ENCODE measurements at regions not wholly inside any gene's neighbourhood (a gene's known extent, or its start where the extent isn't known, plus 50 kb on each side); places are given as distances from the start of the nearest gene placed in this dataset.

DNA sequence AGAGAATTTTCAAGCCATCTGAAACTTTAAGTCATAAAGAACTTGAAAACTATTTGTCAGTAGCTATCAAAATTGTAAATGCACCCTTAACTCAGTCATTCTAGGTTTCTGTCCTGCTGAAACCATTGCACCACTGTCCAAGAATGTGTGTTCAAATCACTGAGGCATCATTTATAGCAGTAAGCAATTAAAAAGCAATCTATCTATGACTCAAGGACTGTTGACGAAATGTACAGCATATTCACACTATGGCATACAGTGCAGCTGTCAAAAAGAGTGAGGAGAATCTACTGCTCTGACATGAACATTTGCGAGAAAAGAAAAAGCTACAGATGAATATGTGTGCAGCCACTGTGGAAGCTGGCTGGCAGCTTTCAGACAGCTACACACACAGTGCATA lies 71.2 kb downstream of the ING1 start:
- no TSS peak for BruUV-seq (replicated peaks)
- DNase-seq (ENCODE audit: extremely low read depth in 1 of 4, low spot score in 3 of 4): no peak
- Histone ChIP-seq H3K27me3 (ENCODE audit: control insufficient read depth in 2 of 2, insufficient read depth in 2 of 2, low read length in 2 of 2) (no peaks in the 10 kb centered on the region; a peak in 1 of 5 replicates), H3K9me3 (replicated peaks; ENCODE audit: control insufficient read depth, insufficient read depth, low read depth, low read length) (no peaks in the 10 kb centered on the region), H3K27ac (ENCODE audit: extremely low read depth, low read depth, low read length) (no peak overlapping the region), H2AFZ (ENCODE audit: low read depth, low read length) (no peak overlapping the region), H3K9ac (ENCODE audit: insufficient read depth in 1 of 2, low read depth in 2 of 2, low read length in 2 of 2) (no peak overlapping the region), H3K36me3 (ENCODE audit: control insufficient read depth, insufficient read depth, low read length) (no peaks in the 10 kb centered on the region), H4K20me1 (replicated peaks; ENCODE audit: control insufficient read depth, insufficient read depth, low read length) (no peaks in the 10 kb centered on the region), H3K4me2 (ENCODE audit: insufficient read depth, low read length) (no peak overlapping the region), H3K4me1 (replicated peaks in 1 of 2; ENCODE audit: control insufficient read depth in 2 of 2, insufficient read depth in 2 of 2, low read length in 2 of 2) (no peaks in the 10 kb centered on the region; a peak in 1 of 5 replicates), H3K4me3 (no peak overlapping the region), H3K9me1 (ENCODE audit: control insufficient read depth, insufficient read depth, low read length) (no peaks in the 10 kb centered on the region), H3K79me2 (ENCODE audit: control insufficient read depth, insufficient read depth, low read length) (no peaks in the 10 kb centered on the region)
- ChIA-PET CTCF (ENCODE audit: low intra/inter-chr PET ratio) (no interaction called here), POLR2A (no interaction called here)
- FAIRE-seq: no peak
- TF ChIP-seq PRPF4 (IDR thresholded peaks at IDR 0.05; ENCODE audit: insufficient read depth, low read depth, low read length, poor library complexity, severe bottlenecking) (no peak), EP400 (IDR thresholded peaks at IDR 0.05) (no peak), ZNF134 (CRISPR knock-in tag; conservative IDR thresholded peaks at IDR 0.05) (no peak), ZNF77 (CRISPR knock-in tag; IDR thresholded peaks at IDR 0.05) (no peak), SAFB2 (IDR thresholded peaks at IDR 0.05; ENCODE audit: borderline replicate concordance, low read depth, low read length, severe bottlenecking) (no peak), RBM25 (IDR thresholded peaks at IDR 0.05; ENCODE audit: low read depth, low read length, severe bottlenecking) (no peak), ZNF507 (tag; conservative IDR thresholded peaks at IDR 0.05) (no peak), ILF3 (IDR thresholded peaks at IDR 0.05; ENCODE audit: borderline replicate concordance) (no peak), ARID2 (IDR thresholded peaks at IDR 0.05) (no peak), TFAM (CRISPR knock-in tag; conservative IDR thresholded peaks at IDR 0.05) (no peak), ZNF431 (CRISPR knock-in tag; IDR thresholded peaks at IDR 0.05) (no peak), GATA2 (CRISPR knock-in tag; IDR thresholded peaks at IDR 0.05) (no peak), GTF2E2 (tag; IDR thresholded peaks at IDR 0.05) (no peak), YBX1 (IDR thresholded peaks at IDR 0.05) (no peak)
- TF ChIP-seq, protein P1, sequence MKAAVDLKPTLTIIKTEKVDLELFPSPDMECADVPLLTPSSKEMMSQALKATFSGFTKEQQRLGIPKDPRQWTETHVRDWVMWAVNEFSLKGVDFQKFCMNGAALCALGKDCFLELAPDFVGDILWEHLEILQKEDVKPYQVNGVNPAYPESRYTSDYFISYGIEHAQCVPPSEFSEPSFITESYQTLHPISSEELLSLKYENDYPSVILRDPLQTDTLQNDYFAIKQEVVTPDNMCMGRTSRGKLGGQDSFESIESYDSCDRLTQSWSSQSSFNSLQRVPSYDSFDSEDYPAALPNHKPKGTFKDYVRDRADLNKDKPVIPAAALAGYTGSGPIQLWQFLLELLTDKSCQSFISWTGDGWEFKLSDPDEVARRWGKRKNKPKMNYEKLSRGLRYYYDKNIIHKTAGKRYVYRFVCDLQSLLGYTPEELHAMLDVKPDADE (conservative IDR thresholded peaks at IDR 0.05; ENCODE audit: control insufficient read depth, low read depth, low read length): no peak
- TF ChIP-seq, protein P2, sequence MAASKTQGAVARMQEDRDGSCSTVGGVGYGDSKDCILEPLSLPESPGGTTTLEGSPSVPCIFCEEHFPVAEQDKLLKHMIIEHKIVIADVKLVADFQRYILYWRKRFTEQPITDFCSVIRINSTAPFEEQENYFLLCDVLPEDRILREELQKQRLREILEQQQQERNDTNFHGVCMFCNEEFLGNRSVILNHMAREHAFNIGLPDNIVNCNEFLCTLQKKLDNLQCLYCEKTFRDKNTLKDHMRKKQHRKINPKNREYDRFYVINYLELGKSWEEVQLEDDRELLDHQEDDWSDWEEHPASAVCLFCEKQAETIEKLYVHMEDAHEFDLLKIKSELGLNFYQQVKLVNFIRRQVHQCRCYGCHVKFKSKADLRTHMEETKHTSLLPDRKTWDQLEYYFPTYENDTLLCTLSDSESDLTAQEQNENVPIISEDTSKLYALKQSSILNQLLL (CRISPR knock-in tag; IDR thresholded peaks at IDR 0.05; ENCODE audit: borderline replicate concordance): no peak
- TF ChIP-seq, protein P3, sequence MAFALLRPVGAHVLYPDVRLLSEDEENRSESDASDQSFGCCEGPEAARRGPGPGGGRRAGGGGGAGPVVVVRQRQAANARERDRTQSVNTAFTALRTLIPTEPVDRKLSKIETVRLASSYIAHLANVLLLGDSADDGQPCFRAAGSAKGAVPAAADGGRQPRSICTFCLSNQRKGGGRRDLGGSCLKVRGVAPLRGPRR (CRISPR knock-in tag; IDR thresholded peaks at IDR 0.05): no peak
- TF ChIP-seq, protein P4, sequence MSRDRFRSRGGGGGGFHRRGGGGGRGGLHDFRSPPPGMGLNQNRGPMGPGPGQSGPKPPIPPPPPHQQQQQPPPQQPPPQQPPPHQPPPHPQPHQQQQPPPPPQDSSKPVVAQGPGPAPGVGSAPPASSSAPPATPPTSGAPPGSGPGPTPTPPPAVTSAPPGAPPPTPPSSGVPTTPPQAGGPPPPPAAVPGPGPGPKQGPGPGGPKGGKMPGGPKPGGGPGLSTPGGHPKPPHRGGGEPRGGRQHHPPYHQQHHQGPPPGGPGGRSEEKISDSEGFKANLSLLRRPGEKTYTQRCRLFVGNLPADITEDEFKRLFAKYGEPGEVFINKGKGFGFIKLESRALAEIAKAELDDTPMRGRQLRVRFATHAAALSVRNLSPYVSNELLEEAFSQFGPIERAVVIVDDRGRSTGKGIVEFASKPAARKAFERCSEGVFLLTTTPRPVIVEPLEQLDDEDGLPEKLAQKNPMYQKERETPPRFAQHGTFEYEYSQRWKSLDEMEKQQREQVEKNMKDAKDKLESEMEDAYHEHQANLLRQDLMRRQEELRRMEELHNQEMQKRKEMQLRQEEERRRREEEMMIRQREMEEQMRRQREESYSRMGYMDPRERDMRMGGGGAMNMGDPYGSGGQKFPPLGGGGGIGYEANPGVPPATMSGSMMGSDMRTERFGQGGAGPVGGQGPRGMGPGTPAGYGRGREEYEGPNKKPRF (IDR thresholded peaks at IDR 0.05; ENCODE audit: low read depth, low read length): no peak
- 0% methylated on average over 2 of the region's 2 CpGs for WGBS (ENCODE audit: insufficient coverage, low coverage, missing lambda C conversion rate)
- in situ Hi-C loops (cut with MboI): no loop called here
- ATAC-seq: no peak
- intact Hi-C loops (cut with micrococcal nuclease): no loop called here
